ENCODE measurements at regions not wholly inside any gene's neighbourhood (a gene's known extent, or its start where the extent isn't known, plus 50 kb on each side); places are given as distances from the start of the nearest gene placed in this dataset.

DNA sequence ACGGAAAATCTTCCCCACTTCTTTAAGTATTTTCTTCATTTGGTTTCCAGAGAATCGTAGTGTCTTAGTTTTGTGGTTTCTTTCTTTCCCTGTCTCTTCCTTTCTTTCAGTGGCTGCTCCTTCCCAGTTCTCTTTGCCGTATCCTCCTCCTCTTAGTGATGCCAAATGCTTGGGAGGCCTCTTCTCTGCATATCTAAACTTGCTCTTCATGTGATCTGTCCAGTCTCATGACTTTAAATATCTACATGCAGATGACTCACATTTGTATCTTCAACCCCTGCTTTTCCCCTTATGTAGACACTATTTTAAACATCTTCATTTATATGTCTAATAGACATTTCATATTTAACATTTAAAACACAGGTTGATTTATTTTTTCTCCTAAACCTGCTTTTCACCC, 149.2 kb downstream of the PTCSC3 start:
- no peaks in the 10 kb centered on the region for H3K9me3 ChIP-seq
- no peak overlapping the region for H3K4me3 ChIP-seq
- H3K27ac ChIP-seq: no peak overlapping the region
- no peaks in the 10 kb centered on the region for H3K36me3 ChIP-seq
- peaks cover 7% of the 10 kb centered on the region for H3K27me3 ChIP-seq
- 75 to 79% methylated on average over 3 of the region's 3 CpGs for WGBS, 2 donors (ENCODE audit: low coverage in 1 of 2)
- no peak for ATAC-seq
- TF ChIP-seq POLR2A (IDR thresholded peaks at IDR 0.05): no peak
- TF ChIP-seq POLR2AphosphoS5 (IDR thresholded peaks at IDR 0.05): no peak
- TF ChIP-seq CTCF (IDR thresholded peaks at IDR 0.05): no peak
- TF ChIP-seq EP300 (IDR thresholded peaks at IDR 0.05): no peak
- no peaks in the 10 kb centered on the region for H3K4me1 ChIP-seq

- Histone ChIP-seq H3K4me1 (no peaks in the 10 kb centered on the region), H3K27me3 (no peaks in the 10 kb centered on the region), H3K4me3 (no peak overlapping the region), H3K27ac (no peak overlapping the region), H3K9me3 (no peaks in the 10 kb centered on the region), H3K36me3 (no peaks in the 10 kb centered on the region)
- 22 to 47% methylated on average over 6 to 8 of the region's 8 CpGs for WGBS, 2 donors (ENCODE audit: low coverage in 1 of 2)
- no peak for TF ChIP-seq POLR2AphosphoS5 (IDR thresholded peaks at IDR 0.05)
- TF ChIP-seq CTCF (IDR thresholded peaks at IDR 0.05): no peak
- no peak for TF ChIP-seq EP300 (IDR thresholded peaks at IDR 0.05)
- no peak for TF ChIP-seq POLR2A (IDR thresholded peaks at IDR 0.05)
- no peak for ATAC-seq
Observed at GRCh38 chr14:36022765-36023410, 153.6 kb downstream of the PTCSC3 start.

DNA sequence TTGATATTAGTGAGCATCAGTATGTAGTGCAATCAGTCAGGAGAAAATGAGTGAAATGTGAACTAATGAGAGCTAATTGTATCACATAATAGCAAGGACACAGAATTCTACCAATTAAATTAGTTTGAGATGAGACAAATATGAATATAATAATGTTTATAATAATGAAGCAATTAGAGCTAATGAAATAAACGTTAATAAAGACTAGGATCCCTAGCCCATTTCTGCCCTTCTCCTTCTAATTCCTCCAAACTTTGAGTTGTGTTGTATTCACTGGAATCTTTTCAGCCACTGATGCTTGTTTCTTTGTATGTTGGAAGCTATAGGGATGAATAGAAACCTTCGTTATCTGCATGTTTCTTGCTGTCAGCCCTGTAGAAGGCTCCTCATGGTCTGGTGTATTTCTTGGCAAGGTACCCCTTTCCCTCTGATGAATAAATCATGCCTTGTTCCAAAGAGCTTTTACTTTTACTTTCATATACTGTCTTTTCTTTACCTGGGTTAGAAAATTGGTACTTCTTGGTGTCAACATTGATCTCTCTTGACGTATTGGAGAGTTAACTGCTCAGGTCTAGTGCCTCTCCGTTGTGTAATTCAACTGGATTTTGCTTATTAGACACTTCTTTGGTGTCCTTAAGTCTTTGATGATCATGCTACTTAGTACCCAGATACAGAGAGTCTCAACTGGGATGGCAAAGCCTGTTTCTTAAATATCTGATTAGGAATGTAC, 154.8 kb downstream of the PTCSC3 start:
- Histone ChIP-seq H3K27ac (no peak overlapping the region), H3K9me3 (no peaks in the 10 kb centered on the region), H3K4me3 (no peak overlapping the region), H3K36me3 (no peaks in the 10 kb centered on the region), H3K4me1 (no peaks in the 10 kb centered on the region), H3K27me3 (no peaks in the 10 kb centered on the region)
- TF ChIP-seq POLR2AphosphoS5 (IDR thresholded peaks at IDR 0.05) (no peak), EP300 (IDR thresholded peaks at IDR 0.05) (no peak), CTCF (IDR thresholded peaks at IDR 0.05) (no peak), POLR2A (IDR thresholded peaks at IDR 0.05) (no peak)
- WGBS, 2 donors (ENCODE audit: low coverage in 1 of 2): 56 to 62% methylated on average over 2 to 4 of the region's 4 CpGs
- ATAC-seq: no peak

DNA sequence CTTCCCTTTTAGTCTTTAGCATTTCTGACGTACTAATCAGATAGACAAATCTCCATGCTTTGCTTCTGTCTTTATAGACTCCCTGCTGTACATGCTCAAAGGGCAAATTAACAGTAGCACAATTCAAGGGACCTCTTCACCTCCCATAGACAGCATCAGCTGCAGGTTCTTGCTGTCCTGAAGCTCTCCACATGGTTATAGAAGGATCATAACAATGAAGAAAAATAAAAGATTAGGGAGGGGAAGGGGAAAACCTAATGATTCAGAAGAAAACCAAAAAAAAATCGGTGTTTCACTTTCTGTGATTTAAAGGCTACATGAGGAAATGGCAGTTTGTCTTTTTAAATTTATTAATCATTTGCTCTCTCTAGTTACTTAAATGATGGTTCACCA, 155.5 kb downstream of the PTCSC3 start:
- no peak overlapping the region for H3K4me3 ChIP-seq
- TF ChIP-seq EP300 (IDR thresholded peaks at IDR 0.05) (no peak), CTCF (IDR thresholded peaks at IDR 0.05) (no peak), POLR2A (IDR thresholded peaks at IDR 0.05) (no peak), POLR2AphosphoS5 (IDR thresholded peaks at IDR 0.05) (no peak)
- H3K4me1 ChIP-seq: no peaks in the 10 kb centered on the region
- ATAC-seq: no peak
- 39 to 45% methylated on average over 2 of the region's 2 CpGs for WGBS, 2 donors (ENCODE audit: low coverage in 1 of 2)
- H3K27me3 ChIP-seq: no peaks in the 10 kb centered on the region
- H3K27ac ChIP-seq: no peak overlapping the region
- no peaks in the 10 kb centered on the region for H3K36me3 ChIP-seq
- H3K9me3 ChIP-seq: no peaks in the 10 kb centered on the region

All from gastroesophageal sphincter (tissue), 4 donors.